HG03045 (cell line): ENCODE measurements at regions not wholly inside any gene's neighbourhood (a gene's known extent, or its start where the extent isn't known, plus 50 kb on each side); places are given as distances from the start of the nearest gene placed in this dataset.

ENCODE experiments used
- ATAC-seq: cut with Tn5 transposase; IDR thresholded peaks from one replicate; pipeline ENCODE4 v1.9.1; 2021; ENCODE audit warnings: mild to moderate bottlenecking, moderate library complexity; ENCODE audit not compliant: unreplicated experiment

DNA sequence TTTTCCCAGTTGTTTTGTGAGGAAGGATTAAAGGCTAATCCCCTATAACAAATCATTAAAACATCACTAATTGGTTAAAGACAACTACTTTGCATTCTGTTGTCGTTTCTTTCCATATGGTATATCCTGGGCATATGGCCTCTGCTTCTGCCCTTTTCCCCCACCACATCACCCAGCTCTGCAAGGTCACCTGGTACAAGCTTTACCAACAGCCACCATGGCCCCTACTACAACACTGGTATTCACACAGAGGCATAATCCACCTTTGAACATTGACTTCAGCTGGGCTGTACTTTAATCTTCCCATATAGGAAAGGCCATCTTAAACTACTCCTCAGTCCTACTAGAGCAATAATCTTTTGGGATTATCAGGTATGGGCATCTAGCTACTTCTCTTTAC, 866.1 kb downstream of the TLE4 start:
- no peak for ATAC-seq

DNA sequence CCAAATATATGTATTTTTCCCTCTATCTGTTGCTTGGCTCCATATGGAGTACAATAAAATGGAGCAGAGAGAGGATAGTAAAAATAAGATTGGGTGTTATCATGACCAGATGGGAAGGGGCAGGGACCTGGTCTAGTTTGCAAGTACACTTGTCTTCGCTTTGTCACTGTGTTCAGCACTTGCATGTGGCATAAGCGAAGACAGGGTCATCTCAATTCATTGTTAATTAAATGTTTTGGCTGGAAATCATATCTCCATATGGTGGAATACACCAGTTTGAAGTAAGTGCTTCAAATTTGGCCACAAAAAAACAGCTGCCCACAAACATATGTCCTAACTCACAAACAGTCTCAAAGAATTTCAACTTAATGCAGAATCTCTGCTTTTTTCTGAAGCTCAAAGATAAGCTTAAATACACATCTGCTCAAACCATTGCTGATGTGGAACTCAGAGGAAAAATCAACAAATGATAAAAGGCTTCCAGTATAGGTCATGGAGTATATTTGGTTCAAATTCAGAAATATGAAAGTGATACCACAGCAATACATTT, 865.4 kb downstream of the TLE4 start:
- no peak for ATAC-seq

DNA sequence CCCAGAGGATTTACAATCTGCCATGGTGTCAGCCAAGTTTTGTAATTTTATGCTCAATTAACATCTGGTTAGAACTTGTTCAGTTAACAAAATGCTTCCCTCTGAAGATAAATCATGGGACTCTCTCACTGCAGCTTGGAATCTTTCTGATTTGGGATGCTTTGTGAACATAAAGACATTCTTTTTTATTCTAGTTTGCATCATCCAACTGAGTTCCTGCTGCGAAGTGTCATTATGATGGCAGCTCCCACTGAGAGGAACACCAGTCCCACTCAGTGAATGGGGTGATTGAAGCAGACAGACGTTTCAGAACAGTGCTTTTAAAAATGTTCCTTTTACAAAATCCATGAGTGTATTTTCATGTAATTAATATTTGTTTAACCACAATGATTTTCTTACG, 863.8 kb downstream of the TLE4 start:
- ATAC-seq: no peak

DNA sequence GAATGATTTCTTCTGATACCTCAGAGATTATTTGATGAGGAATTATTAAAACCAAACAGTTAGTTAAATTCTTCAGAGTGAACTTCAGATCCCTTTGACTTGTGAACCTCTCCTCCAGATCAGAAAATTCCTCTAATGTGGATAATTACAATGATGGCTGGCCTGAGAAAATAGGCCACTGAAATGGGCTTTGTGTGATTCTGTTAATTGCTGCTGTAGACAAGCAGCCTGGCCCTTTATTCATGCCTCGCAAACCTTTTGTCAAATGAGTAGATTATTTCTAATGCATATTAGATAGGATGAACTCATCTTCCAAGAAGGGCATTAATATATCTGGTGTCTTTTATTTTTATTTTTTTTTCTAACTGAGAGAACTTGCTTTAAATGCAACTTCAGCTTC, 855.2 kb downstream of the TLE4 start:
- ATAC-seq: no peak

DNA sequence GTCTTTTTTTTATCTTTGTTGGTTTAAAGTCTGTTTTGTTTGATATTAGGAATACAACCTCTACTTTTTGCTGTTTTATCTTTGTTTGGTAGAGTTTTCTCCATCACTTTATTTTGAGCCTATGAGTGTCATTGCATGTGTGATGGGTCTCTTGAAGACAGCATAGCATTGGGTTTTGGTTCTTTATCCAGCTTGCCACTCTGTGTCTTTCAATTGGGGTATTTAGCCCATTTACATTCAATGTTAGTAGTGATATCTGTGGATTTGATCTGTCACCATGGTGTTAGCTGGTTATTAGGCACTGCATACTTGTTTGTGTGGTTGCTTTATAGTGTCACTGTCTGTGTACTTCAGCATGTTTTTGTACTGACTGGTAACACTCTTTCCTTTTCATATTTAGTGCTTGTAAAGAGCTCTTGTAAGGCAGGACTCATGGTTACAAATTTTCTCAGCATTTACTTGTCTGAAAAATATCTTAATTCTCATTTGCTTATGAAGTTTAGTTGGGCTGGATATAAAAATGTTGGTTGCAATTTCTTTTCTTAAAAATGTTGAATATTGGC, 845.5 kb downstream of the TLE4 start:
- no peak for ATAC-seq

DNA sequence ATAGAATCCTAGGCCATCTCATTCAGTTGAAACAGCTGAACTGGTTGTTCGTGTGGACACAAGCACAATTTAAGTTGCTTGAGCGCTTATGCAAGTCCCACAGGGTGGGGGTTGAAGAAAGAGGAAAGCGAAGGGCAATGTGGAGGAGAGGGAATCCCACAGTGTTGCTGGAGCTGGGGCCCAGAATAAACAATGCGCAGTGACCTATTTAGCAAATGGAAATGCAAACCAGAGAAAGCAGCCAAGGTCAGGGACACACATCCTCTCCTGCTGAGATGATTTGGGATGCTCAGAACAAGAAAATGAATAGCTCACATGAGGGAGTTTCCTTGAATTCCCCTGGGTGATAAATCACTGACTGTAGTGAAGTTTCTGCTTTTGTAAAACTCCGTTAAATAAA, 838.3 kb downstream of the TLE4 start:
- no peak for ATAC-seq

DNA sequence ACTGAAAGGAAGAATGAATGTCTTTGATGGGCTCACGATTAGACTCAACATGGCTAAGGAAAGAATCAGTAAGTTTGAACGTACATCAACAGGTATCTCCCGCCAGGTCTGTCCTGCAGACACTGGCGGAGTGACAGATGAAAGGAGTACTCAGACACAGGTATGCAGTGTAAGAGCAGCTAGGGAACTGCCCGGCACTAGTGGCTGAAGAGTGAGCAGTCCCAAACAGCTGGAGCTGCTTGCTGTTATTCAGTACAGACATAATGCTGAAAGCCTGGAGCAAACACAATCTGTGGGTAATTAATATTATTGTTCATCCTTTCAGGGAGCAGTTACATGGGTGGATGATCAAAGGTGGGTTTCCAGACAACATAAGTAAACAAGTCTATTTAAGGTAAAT, 835.5 kb downstream of the TLE4 start:
- no peak for ATAC-seq

DNA sequence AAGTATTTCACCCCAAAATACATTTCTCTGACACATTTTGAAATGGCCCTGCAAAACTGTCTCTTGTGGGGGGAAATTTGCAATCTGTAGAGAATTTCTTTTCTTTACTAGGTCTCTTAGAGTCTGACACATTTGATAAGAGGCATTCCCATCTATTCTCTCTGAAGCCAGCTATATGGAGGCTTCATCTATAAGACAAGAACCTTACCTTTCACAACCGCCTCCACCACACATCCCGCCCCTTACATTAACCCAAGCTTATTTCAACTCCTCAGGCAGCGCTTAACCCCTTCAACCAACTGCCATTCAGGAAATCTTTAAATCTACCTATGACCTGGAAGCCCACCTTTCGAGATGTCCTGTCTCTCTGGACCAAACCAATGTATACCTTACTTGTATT, 829.5 kb downstream of the TLE4 start:
- ATAC-seq: no peak

DNA sequence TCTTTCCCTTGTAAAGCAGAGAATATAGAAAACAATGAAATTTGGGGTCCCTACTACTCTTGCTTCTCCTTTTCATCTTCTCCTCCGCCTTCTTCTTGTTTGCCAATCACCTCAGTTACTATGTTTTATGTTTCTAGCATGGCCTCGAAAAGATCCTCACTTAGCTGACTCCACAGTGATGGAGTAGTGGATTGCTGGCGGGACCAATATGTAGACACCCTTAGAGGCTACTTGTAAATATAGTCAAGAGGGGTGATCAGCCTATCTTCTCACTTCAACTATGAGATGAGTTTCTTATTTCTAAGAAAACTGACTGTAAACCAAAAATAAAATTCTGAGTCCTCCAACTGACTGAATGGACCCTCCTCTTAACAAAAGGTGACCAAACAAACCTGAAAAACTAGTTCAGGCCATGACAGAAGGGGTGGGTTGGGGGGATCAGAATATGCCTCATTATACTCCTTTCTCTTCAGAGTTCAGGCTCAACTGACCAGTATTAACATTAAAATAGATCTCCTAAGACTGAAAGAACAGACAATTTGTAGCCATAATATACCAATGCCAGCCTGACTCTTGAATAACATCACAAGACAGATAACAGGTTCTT, 829.0 kb downstream of the TLE4 start:
- ATAC-seq: no peak

DNA sequence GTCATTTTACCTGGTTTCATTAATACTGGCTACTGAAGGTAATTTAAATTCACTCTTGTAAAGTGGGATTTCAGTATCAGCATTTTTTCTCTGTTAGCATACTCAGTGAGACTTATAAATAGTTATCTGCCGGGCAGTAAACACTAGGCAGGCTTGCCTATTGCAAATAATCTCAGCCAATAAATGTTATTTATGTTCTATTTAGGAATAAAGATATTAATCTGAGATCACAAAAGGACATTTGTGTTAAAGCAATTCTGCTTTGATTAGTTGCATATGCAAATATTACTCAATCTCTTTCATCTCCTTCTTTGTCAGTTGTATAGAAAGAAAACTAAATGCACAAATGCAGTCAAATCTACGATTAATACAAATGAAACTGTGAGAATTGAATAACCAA, 827.8 kb downstream of the TLE4 start:
- ATAC-seq: no peak

DNA sequence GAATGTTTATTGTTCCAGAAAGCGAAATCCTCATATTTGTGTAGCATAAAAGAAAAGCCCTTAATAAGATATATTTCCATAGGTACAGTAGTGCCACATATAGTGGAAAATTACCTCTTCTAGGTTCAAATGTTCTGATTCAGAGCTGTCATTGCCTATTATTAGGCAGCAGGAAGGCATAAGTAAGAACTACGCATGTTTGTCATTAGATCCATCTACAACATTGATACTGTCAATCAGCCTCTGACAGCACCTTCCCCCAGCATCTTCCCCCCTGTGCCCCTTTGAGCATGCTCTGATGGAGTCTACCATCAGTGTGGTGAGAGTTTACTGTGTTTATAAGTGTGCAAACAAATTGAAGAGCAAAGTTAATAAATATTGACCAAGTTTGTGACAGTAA, 816.1 kb downstream of the TLE4 start:
- no peak for ATAC-seq

DNA sequence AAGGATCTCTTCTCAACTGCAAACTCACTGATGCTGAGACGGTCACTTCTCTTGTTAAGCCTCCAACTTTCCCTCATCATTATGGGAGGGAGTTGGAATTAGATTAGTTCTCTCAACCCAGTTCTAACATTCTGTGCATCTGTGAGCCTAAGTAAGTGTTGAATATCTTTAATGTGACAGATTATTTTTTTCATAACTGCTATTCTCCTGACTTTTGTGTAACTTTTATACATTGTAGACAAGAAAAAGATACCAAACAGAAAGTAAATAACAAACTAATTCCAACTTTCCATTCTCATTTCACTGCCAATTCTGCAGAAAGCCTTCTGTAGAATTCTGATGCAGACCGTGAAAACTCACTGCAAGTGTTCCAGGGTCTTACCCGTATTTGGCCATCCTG, 813.5 kb downstream of the TLE4 start:
- ATAC-seq: no peak

DNA sequence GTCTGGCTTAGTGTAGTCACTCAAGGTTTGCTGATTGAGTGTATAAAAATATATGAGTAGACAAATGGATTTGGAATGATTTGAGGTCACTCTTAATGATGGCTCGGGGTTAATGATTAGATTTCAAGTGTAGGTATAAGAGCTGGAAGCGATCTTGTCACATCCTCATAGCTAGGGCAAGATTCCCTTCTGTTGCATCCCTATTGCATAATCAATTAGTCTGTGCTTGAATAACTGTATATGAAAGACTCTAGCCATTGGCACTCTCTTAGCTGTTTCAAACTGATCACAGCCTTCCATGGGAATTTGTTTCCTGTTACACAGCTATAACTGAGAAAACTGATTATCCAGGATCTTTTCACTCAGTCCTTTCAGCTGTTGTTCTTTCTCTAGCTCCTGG, 811.6 kb downstream of the TLE4 start:
- no peak for ATAC-seq

DNA sequence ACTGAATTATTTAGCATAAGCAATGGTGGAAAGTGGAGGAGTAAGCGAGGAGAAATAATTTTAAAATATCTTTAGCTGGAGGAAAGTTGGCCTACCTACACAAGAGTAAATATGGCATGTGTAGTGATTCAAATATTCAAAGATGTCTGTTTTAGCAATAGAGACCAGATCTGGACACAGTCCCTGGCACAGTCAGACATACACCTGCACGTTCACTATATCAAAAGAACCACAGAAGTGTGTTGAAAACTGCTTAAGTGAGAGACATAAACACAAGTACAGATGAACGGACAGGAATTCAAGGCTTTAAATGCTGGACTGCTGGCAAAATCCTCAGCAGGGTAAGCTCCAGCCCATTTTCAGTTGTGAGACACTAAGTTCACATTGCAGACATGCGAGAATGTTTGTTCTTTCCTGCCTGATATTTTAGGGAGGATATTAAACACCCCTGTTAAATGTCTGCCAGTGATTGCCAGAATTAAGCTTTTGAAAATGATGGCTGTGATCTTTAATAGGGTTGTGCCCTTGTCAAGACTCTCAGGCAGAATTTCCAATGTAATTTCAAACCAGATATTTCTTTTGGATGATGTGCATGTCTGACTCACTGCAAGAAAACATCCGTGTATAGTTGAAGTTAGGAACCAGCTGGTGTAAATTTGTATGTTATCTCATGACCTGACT, 810.6 kb downstream of the TLE4 start:
- no peak for ATAC-seq

DNA sequence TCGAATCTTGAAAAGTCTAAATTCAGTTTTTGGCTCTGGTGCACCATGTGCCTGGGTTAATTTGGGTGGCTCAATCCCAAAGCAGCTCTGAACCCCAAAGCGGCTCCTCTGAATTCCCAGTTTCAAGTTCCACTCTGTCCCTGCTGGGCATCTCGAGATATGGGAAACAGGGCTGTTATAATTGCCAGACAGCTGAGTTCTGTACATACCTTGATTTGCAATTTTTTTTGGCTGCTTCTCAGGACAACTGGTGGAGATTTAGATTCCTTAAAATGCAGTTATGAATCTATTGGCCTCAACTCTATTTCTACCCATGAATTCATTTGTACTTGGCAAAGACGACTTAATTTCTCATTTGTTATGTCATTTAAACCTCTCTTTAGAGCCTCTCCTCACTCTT, 808.5 kb downstream of the TLE4 start:
- ATAC-seq: no peak

DNA sequence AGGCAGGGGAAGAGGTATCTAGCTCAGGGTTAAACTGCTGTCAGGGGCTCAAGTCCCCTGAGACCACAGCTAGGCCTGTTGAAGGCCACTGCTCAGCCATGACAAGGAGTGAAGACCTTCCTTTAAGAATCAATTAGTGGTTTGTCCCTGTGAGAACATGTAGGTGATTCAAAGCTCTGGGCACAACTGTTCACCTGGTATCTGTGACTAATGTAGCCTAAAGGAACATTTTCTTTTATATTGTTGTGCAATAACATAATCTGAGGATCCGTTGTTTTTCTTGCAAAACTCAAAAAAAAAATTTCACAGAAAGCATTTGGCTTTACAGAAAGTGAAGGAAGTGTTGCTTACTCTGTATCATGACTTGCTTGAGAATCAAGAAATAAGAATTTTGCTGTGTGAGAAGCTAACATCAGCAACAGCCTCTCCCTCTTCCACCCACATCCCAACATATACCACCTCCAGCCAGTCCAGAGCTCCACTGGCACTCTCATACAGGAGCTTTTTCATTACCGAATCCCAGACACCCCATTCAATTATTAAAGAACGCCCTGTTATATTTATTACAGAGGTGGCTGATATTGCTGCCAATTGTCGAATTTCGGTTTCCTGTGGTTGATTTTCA, 807.0 kb downstream of the TLE4 start:
- no peak for ATAC-seq

DNA sequence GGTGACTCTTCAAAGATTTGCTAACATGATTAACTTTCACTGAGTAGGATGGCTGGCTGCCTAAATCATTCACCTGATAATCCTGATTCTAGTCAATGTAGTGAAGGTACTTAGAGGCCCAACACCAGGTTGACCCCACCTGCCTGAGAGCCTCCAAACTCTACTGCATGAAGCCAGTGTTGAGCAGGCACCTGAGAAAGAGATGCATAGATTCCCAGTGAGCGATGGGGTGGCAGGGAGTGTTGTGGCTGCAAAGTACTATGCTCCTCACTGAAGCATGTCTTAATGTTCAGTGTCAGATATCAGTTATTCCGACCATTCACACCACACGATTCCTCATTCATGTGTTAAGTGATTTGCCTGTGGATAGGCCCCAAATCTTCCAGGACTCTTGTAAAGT, 804.4 kb downstream of the TLE4 start:
- no peak for ATAC-seq

DNA sequence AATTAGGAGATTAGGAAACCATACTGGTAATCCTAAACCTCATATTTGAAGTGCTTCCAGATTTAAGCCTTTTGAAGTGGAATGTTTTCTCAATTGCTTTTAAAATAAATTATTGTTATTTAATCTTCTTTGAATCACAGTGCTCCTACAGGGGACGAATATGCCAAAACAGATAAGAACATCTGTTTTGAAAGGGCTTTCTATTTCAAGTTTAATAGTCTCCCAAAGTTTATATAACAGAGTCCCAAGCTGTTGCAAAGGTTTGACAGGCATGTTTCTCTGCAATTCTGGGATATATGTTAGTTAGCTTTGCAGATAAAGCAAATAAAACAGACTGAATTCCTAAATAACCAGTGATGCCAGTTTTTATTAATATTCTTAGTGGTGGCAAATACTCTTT, 803.7 kb downstream of the TLE4 start:
- ATAC-seq: no peak

DNA sequence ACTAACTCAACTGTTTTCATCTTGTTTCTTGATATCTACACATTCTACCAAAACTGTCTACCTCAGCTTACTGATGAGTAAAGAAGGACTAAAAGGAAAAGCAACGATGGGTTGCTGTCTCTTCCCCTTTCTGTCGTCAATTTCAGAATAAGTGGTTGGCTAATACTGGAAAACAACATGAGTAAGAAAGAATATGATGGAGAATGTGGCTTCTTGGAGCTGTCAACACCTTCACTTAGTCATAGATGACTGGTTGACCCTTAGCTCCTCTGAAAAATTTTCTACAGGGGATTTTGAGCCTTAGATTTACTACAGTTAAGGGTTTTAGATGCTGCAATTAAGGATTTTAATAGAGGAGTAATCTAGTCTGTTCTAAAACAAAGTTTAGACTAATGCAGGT, 797.9 kb downstream of the TLE4 start:
- no peak for ATAC-seq

DNA sequence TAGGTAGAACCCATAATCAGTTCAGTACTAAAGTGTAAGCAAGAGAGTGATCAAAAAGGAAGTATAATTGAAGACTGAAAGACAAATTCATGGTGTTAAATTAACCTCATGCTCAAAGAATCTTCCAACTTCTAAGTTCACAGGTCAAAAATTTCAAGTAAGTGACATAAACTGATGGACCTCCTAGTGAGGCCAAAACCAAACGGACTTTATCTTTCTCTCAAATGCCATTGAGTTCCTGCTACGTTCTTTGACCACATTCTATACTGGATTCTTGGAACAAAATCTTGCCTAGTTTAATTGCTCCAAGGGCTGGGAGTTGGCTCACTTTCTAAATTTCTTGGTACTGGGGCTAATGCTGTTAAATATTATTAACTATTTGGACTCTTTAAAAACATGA, 794.9 kb downstream of the TLE4 start:
- no peak for ATAC-seq

DNA sequence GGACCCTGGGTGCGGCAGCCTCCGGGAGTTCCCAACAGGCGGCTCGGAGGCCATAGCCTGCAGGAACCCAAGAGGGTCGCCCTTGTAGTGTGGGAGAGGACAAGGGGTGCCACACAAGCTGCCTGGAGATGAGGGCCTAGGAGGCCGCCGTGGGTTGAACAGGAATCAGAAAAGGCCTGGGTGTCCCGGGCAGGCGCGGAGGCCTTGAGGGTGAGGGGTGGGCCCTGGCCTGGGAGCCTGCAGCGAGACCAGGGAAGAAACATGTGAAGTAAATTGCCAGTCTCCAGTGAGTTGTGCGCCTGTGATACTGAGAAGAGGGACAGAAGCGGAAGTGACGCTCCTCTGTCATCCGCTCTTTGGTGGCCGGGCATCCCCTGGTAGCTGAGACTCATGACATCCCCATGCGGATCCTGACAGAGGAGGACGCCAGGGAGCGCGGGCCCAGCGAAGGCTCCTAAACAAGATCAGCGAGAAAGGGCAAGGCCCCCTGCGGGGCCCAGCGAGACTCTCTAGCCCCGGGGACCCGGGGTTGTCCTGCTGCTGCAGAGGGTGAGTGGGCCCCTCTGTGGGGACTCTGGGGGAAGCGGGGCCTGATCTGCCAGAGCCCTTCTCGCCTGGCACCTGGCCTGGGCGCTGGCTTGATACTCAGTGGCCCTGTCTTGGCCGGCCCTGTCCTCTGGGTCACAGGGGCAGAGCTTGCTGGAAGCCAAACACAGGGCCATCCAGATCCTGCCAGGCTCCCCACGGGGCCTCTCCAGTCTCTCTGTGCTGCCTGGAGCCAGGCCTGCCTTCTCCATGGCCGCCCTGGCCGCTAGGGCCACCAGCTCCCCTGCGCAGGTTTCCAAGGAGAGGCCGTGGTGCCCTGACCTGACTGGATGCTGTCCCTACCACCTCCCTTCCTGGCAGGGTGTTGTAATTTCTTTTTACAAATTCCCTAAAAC, 788.4 kb downstream of the TLE4 start:
- ATAC-seq: no peak
